Central memory CD8-positive, alpha-beta T cell (primary cell): ENCODE measurements at regions not wholly inside any gene's neighbourhood (a gene's known extent, or its start where the extent isn't known, plus 50 kb on each side); places are given as distances from the start of the nearest gene placed in this dataset.

ENCODE experiments used
- ATAC-seq: fragments of 150-1000 bp; cut with Tn5 transposase; replicated peaks from 2 replicates; pipeline ENCODE4 v1.10.0; 2022; ENCODE audit warnings: mild to moderate bottlenecking, moderate FRiP score, moderate number of reproducible peaks; ENCODE audit not compliant: poor library complexity, severe bottlenecking; ENCODE audit errors: extremely low read depth
- DNase-seq, 2 donors: peaks; one replicate each; pipeline ENCODE4 v3.0.0; 2021; ENCODE audit warnings: low spot score in 2 of 2
- H3K27ac Mint-ChIP-seq: one replicate; pipeline ENCODE4 v1.8.0; 2022; ENCODE audit warnings: low read depth, mild to moderate bottlenecking, moderate library complexity, mixed read lengths
- H3K27me3 Mint-ChIP-seq: one replicate; pipeline ENCODE4 v1.8.0; 2022; ENCODE audit warnings: mixed read lengths
- H3K36me3 Mint-ChIP-seq: one replicate; pipeline ENCODE4 v1.8.0; 2022; ENCODE audit warnings: mild to moderate bottlenecking, moderate library complexity, mixed read lengths; ENCODE audit not compliant: insufficient read depth
- H3K4me1 Mint-ChIP-seq: one replicate; pipeline ENCODE4 v1.8.0; 2022; ENCODE audit warnings: mixed read lengths
- H3K4me3 Mint-ChIP-seq: one replicate; pipeline ENCODE4 v1.8.0; 2022; ENCODE audit warnings: mild to moderate bottlenecking, moderate library complexity, mixed read lengths
- H3K9me3 Mint-ChIP-seq: one replicate; pipeline ENCODE4 v1.8.0; 2022; ENCODE audit warnings: mixed read lengths

DNA sequence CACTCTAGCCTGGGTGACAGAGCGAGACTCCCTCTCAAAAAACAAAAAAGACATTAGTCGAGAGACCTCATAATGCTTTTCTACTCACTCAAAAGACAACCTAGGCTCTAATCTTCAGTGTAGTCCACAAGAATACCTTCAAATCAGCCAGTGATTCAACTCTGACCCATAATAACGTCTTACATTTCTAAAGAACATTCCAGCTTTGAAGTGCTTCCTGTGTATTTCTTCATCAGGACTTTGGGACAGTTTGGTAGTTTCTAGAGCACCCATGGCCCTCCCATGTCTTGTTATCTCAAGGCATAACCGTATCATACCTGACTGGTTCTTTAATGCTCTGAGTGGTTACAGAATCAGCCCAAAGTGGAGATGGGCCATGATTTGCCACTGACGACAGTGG lies 221.3 kb downstream of the SKIDA1 start:
- Mint-ChIP-seq H3K36me3 (no peaks in the 10 kb centered on the region), H3K4me3 (no peak overlapping the region), H3K27ac (no peak overlapping the region), H3K9me3 (no peaks in the 10 kb centered on the region), H3K4me1 (no peaks in the 10 kb centered on the region), H3K27me3 (peaks cover 29% of the 10 kb centered on the region)
- DNase-seq (no peak), ATAC-seq (no peak)

DNA sequence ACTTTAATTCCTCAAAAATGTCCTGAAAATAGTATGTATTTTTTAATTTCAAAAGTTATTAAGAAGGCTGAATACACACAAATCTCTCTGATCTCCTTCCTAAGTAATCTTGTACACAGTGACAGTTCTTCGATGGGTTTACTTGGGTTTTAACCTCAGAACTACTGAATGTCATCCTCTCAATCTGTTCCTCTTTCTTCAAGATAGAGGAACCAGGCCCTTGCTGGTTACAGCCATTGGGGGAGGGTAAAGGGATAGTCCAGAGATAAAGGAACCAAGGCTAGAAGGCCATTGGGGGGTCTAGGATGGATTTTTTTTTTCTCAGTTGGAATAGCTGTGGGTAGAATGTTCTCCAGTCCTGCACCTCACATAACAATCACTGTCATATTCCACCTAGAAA lies 224.9 kb downstream of the SKIDA1 start:
- H3K4me1 Mint-ChIP-seq: no peaks in the 10 kb centered on the region
- DNase-seq (no peak), ATAC-seq (no peak)
- peaks cover 2% of the 10 kb centered on the region for H3K36me3 Mint-ChIP-seq
- H3K9me3 Mint-ChIP-seq: no peaks in the 10 kb centered on the region
- peaks cover 58% of the 10 kb centered on the region for H3K27me3 Mint-ChIP-seq
- no peak overlapping the region for H3K27ac Mint-ChIP-seq
- H3K4me3 Mint-ChIP-seq: no peak overlapping the region

DNA sequence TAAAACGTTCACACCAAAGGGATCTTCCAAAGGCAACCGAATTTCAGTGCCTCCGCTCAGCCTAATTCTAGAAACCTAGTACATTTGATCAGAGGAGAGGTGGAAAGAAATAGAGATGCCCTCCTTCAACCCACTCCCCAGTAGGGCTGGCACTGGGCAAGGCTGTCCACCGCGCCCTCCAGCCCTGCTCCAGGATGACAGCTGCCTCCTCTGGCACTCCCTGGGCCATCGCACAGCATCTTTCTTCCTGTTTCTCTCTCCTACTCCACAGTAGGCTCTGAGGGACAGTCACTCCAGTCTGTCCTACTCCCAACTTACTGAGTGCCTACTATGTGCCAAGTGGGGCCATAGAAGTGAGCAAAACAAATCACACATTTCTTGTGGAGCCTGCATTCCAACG lies 226.2 kb downstream of the SKIDA1 start:
- H3K27ac Mint-ChIP-seq: no peak overlapping the region
- no peaks in the 10 kb centered on the region for H3K9me3 Mint-ChIP-seq
- no peak overlapping the region for H3K4me3 Mint-ChIP-seq
- H3K36me3 Mint-ChIP-seq: peaks cover 2% of the 10 kb centered on the region
- DNase-seq: no peak
- peaks cover 63% of the 10 kb centered on the region for H3K27me3 Mint-ChIP-seq
- H3K4me1 Mint-ChIP-seq: no peaks in the 10 kb centered on the region
- no peak for ATAC-seq

DNA sequence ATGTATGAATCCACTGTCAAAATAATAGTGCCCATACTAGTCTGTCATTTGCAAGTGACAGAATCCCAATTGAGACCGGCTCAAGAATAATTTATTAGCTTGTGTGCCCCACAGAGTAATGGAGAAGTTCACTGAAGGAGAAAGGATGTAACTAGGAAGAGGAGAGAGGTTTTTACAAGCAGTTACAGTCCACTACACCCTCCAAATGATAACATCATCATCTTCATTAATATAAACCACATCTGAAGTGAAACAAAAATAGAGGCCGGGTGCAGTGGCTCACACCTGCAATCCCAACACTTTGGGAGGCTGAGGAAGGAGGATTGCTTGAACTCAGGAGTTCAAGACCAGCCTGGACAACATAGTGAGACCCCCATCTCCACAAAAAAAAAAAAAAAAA lies 226.8 kb downstream of the SKIDA1 start:
- peaks cover 2% of the 10 kb centered on the region for H3K36me3 Mint-ChIP-seq
- H3K9me3 Mint-ChIP-seq: no peaks in the 10 kb centered on the region
- no peaks in the 10 kb centered on the region for H3K4me1 Mint-ChIP-seq
- DNase-seq (no peak), ATAC-seq (no peak)
- no peak overlapping the region for H3K27ac Mint-ChIP-seq
- H3K4me3 Mint-ChIP-seq: no peak overlapping the region
- H3K27me3 Mint-ChIP-seq: peaks cover 69% of the 10 kb centered on the region

DNA sequence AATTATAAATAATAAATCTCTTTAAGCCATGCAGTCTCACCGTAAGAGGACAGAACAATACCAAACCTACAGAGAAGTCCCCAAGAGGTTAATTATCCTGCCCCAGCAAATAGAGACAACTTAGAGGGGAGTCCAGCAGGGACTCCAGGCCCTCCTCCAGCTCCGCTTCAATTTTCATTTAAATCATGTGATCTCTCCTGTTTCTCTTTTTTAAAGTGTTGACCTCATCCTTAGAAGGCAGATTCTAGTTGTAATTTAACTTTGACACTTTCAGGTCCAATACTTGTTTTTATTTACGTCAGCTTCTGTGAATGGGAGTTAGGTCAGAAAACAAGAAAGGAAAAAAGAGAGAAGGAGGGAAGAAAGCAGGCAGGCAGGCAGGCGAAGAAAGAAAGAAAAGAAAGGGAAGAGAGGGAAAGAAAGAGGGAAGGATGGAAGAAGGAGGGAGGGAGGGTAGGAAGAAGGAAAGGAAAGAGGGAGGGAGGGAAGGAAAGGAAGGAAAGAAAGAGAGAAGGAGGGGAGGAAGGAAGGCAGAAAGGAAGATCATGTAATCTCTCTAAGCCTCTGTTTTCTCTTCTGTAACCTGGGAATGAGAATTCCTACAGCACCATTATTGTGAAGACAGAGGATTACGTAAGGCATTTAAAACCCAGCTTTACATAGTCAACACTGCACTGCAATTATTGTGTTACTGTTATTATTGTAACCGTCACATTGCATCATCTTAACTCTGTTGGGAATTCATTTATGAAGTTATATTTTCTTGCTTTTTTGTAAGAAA lies 227.7 kb downstream of the SKIDA1 start:
- ATAC-seq: no peak
- Mint-ChIP-seq H3K36me3 (peaks cover 2% of the 10 kb centered on the region), H3K27ac (no peak overlapping the region), H3K9me3 (no peaks in the 10 kb centered on the region), H3K27me3 (peaks cover 78% of the 10 kb centered on the region), H3K4me1 (no peaks in the 10 kb centered on the region), H3K4me3 (no peak overlapping the region)
- no peak for DNase-seq

DNA sequence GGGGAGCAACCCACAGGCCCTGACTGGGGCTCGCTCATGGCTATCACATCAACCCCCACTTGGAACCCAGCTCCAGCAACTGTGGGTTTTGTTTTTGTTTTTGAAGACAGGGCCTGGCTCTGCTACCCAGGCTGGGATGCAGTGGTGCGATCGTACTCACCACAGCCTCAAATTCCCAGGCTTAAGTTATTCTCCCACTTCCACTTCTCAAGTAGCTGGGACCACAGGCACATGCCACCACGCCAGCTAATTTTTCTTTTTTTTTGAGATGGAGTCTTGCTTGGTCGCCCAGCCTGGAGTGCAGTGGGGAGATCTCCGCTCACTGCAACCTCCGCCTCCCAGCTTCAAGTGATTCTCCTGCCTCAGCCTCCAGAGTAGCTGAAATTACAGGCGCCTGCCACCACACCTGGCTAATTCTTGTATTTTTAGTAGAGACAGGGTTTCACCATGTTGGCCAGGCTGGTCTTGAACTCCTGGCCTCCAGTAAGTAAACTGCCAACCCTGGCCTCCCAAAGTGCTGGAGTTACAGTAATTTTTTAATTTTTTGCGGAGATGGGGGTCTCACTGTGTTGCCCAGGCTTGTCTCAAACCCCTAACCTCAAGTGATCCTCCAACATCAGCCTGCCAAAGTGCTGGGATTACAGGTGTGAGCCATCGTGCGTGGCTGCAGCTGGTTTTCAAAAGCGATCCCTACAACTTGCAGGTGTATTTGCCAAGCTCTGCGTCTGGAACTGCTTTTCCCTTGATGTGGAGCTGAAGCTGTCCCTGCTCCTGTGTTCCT lies 228.7 kb downstream of the SKIDA1 start:
- ATAC-seq (no peak), DNase-seq (no peak)
- H3K4me3 Mint-ChIP-seq: no peak overlapping the region
- H3K4me1 Mint-ChIP-seq: no peaks in the 10 kb centered on the region
- H3K9me3 Mint-ChIP-seq: no peaks in the 10 kb centered on the region
- no peak overlapping the region for H3K27ac Mint-ChIP-seq
- H3K27me3 Mint-ChIP-seq: peaks cover 82% of the 10 kb centered on the region
- peaks cover 2% of the 10 kb centered on the region for H3K36me3 Mint-ChIP-seq

DNA sequence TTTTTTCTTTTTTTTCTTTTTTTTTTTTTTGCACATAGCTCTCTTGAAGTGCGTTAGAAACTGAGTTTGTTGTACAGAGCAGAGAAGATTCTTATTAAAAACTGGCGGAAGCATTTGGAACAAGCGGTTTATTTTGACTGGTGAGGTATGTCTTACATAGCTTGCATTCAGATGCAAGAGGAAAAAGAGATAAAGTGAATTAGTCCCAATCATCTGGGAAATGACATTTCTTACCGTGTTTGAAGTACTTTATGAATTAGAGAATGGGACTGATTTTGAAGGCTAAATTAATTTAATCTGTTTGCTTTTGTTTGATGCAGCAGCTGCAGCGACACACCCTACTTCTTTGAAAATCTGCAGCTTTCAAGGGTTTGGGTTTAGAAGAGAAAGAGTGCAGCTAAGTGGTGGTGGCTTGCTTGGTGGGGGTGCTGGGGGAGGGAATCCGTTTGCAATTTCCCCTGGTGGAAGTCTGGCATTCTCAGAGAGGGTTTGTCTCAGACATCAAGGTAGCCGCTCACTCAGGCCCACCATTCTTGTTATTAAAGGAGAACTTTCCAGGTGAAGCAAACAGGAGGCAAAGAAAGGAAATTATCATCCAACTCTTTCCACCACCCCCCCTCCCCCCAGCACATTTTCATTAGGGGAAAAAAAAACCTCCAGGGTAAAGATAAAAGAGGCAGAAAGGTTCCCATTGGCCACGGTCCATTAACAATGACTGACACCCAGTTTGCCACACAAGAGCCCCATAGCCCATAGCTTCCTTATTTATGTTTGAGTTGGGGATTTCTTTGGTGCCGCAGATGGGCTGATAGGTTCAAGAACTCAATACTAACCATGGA lies 231.7 kb downstream of the SKIDA1 start:
- no peaks in the 10 kb centered on the region for H3K9me3 Mint-ChIP-seq
- no peak for DNase-seq
- no peaks in the 10 kb centered on the region for H3K4me1 Mint-ChIP-seq
- peaks cover 73% of the 10 kb centered on the region for H3K27me3 Mint-ChIP-seq
- no peak overlapping the region for H3K27ac Mint-ChIP-seq
- peaks cover 1% of the 10 kb centered on the region for H3K36me3 Mint-ChIP-seq
- H3K4me3 Mint-ChIP-seq: no peak overlapping the region
- no peak for ATAC-seq

DNA sequence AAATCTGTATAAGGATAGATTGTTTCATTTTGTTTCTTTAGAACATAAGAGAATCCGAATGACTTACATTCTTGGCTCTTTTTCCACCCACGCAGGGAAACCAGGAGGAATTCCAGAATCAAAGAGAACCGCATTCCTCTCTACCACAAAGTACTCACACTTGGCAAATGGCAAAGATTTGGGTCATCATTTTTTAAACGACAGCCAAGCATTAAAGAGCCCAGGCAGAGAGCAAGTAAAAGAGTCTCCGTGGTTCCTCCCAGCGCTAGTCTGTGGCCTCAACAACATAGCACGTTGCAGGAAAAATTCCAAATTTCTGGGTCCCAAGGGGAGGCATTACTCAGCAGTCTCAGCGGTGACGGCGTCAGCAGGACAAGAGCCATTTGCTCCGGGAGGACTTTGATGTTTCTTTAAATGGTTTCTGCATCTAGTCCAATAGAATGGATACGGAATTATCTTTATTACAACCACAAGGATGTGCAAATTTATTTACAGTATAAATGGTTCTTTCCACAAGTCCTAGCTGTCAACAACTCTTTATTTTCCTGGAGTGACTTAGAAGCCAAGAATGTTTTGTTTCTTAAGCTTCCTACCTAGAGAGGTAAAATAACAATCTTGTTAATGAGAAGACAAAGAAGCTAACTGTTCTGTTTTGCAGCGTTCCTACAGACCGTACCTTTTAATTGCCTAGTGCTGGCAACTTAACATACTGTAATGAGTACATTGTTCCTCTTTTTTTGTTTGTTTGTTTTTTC lies 232.5 kb downstream of the SKIDA1 start:
- Mint-ChIP-seq H3K27ac (no peak overlapping the region), H3K9me3 (no peaks in the 10 kb centered on the region), H3K4me1 (no peaks in the 10 kb centered on the region), H3K27me3 (peaks cover 65% of the 10 kb centered on the region), H3K4me3 (no peak overlapping the region), H3K36me3 (peaks cover 1% of the 10 kb centered on the region)
- ATAC-seq (no peak), DNase-seq (no peak)

DNA sequence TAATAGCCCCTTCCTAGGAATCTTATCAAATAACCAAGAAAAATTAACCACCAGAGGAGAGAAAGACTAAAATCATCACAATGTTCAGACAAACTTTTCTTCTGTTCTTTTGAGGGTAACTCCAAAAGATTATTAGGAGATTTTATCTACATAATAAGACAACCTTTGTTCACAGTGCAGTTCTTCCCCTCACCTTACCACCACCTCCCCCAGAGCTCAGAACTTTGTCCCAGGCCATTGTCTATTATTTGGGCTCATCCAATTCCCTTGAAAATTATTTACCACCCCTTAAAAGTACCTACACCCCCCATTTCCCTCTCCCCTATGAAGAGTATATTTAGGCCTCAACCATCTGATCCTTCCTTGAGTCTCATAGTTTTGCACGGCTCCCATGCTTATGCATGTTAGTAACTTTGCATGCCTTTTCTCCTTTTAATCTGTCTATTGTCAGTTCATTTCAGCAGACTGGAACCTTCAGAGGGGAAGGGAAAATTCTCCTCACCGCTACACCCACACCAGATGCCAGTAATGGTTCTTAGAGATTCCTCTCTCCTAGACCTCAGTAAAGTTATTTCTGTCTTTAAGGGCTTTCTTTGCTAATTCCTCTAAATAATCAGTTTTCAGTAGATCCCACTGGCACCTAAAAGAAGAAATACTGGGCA lies 234.9 kb downstream of the SKIDA1 start:
- H3K4me3 Mint-ChIP-seq: no peak overlapping the region

DNA sequence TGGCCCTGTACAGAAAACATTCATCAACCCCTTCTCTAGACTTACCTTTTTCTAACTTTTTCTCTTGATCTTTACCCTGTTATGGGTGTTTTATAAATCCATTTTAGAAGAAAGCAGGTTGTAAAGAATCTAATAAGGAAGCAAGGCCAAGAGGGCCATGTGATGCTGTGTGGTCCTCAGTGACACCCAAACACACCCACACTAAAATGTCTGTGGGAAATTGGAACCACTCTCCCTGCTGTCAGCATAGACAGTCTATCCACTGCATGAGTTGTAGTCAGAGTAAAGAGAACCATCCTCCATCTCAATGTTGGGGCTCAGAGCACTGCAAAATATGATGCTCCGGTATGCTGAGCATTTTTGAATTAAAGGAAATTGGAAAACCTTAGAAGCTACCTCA lies 235.5 kb downstream of the SKIDA1 start:
- ATAC-seq (no peak), DNase-seq (no peak)
- Mint-ChIP-seq H3K4me1 (no peaks in the 10 kb centered on the region), H3K27ac (no peak overlapping the region), H3K36me3 (peaks cover 1% of the 10 kb centered on the region), H3K4me3 (no peak overlapping the region), H3K27me3 (peaks cover 56% of the 10 kb centered on the region), H3K9me3 (no peaks in the 10 kb centered on the region)

More for the DNA sequence above, 234.9 kb downstream of the SKIDA1 start:
- peaks cover 1% of the 10 kb centered on the region for H3K36me3 Mint-ChIP-seq
- H3K27me3 Mint-ChIP-seq: peaks cover 58% of the 10 kb centered on the region
- DNase-seq (no peak), ATAC-seq (no peak)
- H3K9me3 Mint-ChIP-seq: no peaks in the 10 kb centered on the region
- H3K4me1 Mint-ChIP-seq: no peaks in the 10 kb centered on the region
- H3K27ac Mint-ChIP-seq: no peak overlapping the region

DNA sequence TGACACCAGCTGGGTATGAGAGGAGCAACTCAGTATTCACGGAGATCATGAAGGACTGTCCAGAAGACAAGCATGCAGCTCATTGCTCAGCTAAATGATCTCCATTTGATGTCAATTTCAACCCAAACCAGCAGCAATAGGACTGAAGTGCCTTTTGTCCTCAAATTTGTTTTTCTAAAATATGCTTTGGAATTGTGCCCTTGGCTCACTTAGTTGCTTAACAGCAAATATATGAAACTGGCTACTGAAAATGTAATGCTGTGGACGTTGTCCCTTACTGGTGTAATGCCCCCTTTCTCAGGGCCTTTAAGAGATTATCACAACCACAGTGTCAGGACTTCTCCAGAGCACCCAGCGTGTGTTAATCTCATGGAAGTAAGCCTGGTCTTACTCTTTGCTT lies 236.2 kb downstream of the SKIDA1 start:
- no peak for ATAC-seq
- no peak overlapping the region for H3K27ac Mint-ChIP-seq
- DNase-seq: no peak
- H3K9me3 Mint-ChIP-seq: no peaks in the 10 kb centered on the region
- no peak overlapping the region for H3K4me3 Mint-ChIP-seq
- H3K36me3 Mint-ChIP-seq: peaks cover 1% of the 10 kb centered on the region
- H3K4me1 Mint-ChIP-seq: no peaks in the 10 kb centered on the region
- H3K27me3 Mint-ChIP-seq: peaks cover 51% of the 10 kb centered on the region
